Hepatocyte (in vitro differentiated cells): ENCODE measurements at regions not wholly inside any gene's neighbourhood (a gene's known extent, or its start where the extent isn't known, plus 50 kb on each side); places are given as distances from the start of the nearest gene placed in this dataset.

Experiments used
- DNase-seq: peaks from one replicate; pipeline ENCODE4 v3.0.0-alpha.2; 2016; ENCODE audit warnings: low spot score
- H2AFZ ChIP-seq: fragments of 200-600 bp; sonication (generic); 2 replicates; pipeline ENCODE4 v1.6.0; 2016; ENCODE audit warnings: antibody characterized with exemption, mild to moderate bottlenecking
- H3K27ac ChIP-seq: fragments of 200-600 bp; sonication (generic); 2 replicates; pipeline ENCODE4 v1.5.1; 2016; ENCODE audit warnings: mild to moderate bottlenecking
- H3K27me3 ChIP-seq: fragments of 200-600 bp; sonication (generic); 2 replicates; pipeline ENCODE4 v1.6.1; 2016
- H3K36me3 ChIP-seq: fragments of 200-600 bp; sonication (generic); replicated peaks from 2 replicates; pipeline ENCODE4 v1.5.1; 2016; ENCODE audit warnings: low read depth; ENCODE audit not compliant: insufficient read depth
- H3K4me1 ChIP-seq: fragments of 200-600 bp; sonication (generic); 2 replicates; pipeline ENCODE4 v1.5.1; 2016; ENCODE audit warnings: mild to moderate bottlenecking, moderate library complexity; ENCODE audit not compliant: insufficient read depth
- H3K4me2 ChIP-seq: fragments of 200-600 bp; sonication (generic); 2 replicates; pipeline ENCODE4 v1.6.0; 2016
- H3K4me3 ChIP-seq: fragments of 200-600 bp; sonication (generic); 2 replicates; pipeline ENCODE4 v1.5.1; 2016; ENCODE audit warnings: mild to moderate bottlenecking
- H3K79me2 ChIP-seq: fragments of 200-600 bp; sonication (generic); 2 replicates; pipeline ENCODE4 v1.6.0; 2017; ENCODE audit warnings: mild to moderate bottlenecking
- H3K9me2 ChIP-seq: fragments of 200-600 bp; sonication (generic); replicated peaks from 2 replicates; pipeline ENCODE4 v1.6.0; 2017; ENCODE audit warnings: mild to moderate bottlenecking; ENCODE audit not compliant: insufficient read depth
- H3K9me3 ChIP-seq: fragments of 200-600 bp; sonication (generic); 2 replicates; pipeline ENCODE4 v1.5.1; 2016; ENCODE audit warnings: low read depth, mild to moderate bottlenecking
- H4K20me1 ChIP-seq: fragments of 200-600 bp; sonication (generic); 2 replicates; pipeline ENCODE4 v1.6.0; 2016; ENCODE audit warnings: mild to moderate bottlenecking; ENCODE audit not compliant: insufficient read depth, poor library complexity, severe bottlenecking
- EZH2 ChIP-seq: fragments of 200-600 bp; sonication (generic); IDR thresholded peaks from 2 replicates; pipeline ENCODE4 v1.6.1; 2016; ENCODE audit warnings: antibody characterized with exemption, mild to moderate bottlenecking, borderline replicate concordance
- EZH2phosphoT487 ChIP-seq: fragments of 200-600 bp; sonication (generic); IDR thresholded peaks from one replicate; pipeline ENCODE4 v1.6.1; 2018; ENCODE audit warnings: antibody characterized with exemption, mild to moderate bottlenecking, low read depth, moderate library complexity; ENCODE audit not compliant: unreplicated experiment, severe bottlenecking
- WGBS: methylation state at CpG from one replicate; pipeline ENCODE4 v1.1.6; 2016; ENCODE audit warnings: low lambda C conversion rate; ENCODE audit errors: missing lambda C conversion rate; 5-methylcytosine and 5-hydroxymethylcytosine counted together
- TF ChIP-seq, protein P1 (sequence below): fragments of 200-600 bp; sonication (generic); IDR thresholded peaks from 2 replicates; pipeline ENCODE4 v1.5.1; 2016; ENCODE audit warnings: antibody characterized with exemption, mild to moderate bottlenecking; ENCODE audit not compliant: poor library complexity

- peaks cover 20% of the 10 kb centered on the region for H3K4me1 ChIP-seq
- H3K4me3 ChIP-seq = no peak overlapping the region
- no peaks in the 10 kb centered on the region for H3K9me2 ChIP-seq
- H3K27me3 ChIP-seq = peaks cover 7% of the 10 kb centered on the region
- no peaks in the 10 kb centered on the region for H3K9me3 ChIP-seq
- TF ChIP-seq EZH2 = no peak
- no peak for TF ChIP-seq EZH2phosphoT487
- TF ChIP-seq, protein P1, sequence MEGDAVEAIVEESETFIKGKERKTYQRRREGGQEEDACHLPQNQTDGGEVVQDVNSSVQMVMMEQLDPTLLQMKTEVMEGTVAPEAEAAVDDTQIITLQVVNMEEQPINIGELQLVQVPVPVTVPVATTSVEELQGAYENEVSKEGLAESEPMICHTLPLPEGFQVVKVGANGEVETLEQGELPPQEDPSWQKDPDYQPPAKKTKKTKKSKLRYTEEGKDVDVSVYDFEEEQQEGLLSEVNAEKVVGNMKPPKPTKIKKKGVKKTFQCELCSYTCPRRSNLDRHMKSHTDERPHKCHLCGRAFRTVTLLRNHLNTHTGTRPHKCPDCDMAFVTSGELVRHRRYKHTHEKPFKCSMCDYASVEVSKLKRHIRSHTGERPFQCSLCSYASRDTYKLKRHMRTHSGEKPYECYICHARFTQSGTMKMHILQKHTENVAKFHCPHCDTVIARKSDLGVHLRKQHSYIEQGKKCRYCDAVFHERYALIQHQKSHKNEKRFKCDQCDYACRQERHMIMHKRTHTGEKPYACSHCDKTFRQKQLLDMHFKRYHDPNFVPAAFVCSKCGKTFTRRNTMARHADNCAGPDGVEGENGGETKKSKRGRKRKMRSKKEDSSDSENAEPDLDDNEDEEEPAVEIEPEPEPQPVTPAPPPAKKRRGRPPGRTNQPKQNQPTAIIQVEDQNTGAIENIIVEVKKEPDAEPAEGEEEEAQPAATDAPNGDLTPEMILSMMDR = no peak
- H2AFZ ChIP-seq = no peak overlapping the region
- no peak overlapping the region for H3K4me2 ChIP-seq
- 36% methylated on average over 2 of the region's 2 CpGs for WGBS
- no peaks in the 10 kb centered on the region for H4K20me1 ChIP-seq
- no peaks in the 10 kb centered on the region for H3K79me2 ChIP-seq
- no peaks in the 10 kb centered on the region for H3K36me3 ChIP-seq
- H3K27ac ChIP-seq = no peak overlapping the region
- no peak for DNase-seq
Observed at GRCh38 chr5:61734966-61735365, 402.9 kb downstream of the ZSWIM6 start.

GRCh38 chr5:61735531-61735930 is 403.5 kb downstream of the ZSWIM6 start:
- Histone ChIP-seq H3K4me3 (no peak overlapping the region), H3K27ac (no peak overlapping the region), H3K4me1 (peaks cover 20% of the 10 kb centered on the region), H3K9me2 (no peaks in the 10 kb centered on the region), H3K9me3 (no peaks in the 10 kb centered on the region), H2AFZ (no peak overlapping the region), H3K36me3 (no peaks in the 10 kb centered on the region), H4K20me1 (no peaks in the 10 kb centered on the region), H3K4me2 (no peak overlapping the region), H3K27me3 (peaks cover 7% of the 10 kb centered on the region), H3K79me2 (no peaks in the 10 kb centered on the region)
- WGBS = 96% methylated on average over 2 of the region's 2 CpGs
- TF ChIP-seq, protein P1 = no peak
- TF ChIP-seq EZH2 = no peak
- no peak for TF ChIP-seq EZH2phosphoT487
- no peak for DNase-seq

DNA sequence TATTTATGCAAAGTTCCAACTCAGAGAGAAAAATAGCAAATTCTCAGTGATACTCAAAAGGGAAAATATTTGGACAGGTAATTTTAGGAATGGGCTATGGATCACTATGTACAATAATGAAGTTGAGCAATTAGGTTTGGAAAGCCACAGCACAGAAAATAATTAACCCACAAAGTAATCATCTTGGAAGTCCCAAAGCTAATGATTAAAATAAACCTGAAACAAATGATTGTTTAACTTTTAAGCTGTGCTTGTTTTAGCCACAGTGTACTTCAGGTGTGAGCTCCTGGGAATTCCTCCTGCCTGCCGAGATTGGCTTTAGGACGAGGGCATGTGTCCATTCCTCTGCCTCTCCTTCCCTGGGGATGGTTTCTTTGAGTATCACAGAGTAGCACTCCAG is 403.9 kb downstream of the ZSWIM6 start:
- H3K4me2 ChIP-seq = peak overlapping the region; percentile 36

More for the DNA sequence above, 403.9 kb downstream of the ZSWIM6 start:
- no peak overlapping the region for H3K4me3 ChIP-seq
- TF ChIP-seq EZH2 (no peak), EZH2phosphoT487 (no peak)
- TF ChIP-seq, protein P1 = no peak
- no peaks in the 10 kb centered on the region for H3K36me3 ChIP-seq
- no peaks in the 10 kb centered on the region for H3K9me2 ChIP-seq
- peaks cover 3% of the 10 kb centered on the region for H3K27me3 ChIP-seq
- 60% methylated on average over 2 of the region's 2 CpGs for WGBS
- H3K9me3 ChIP-seq = no peaks in the 10 kb centered on the region
- H3K4me1 ChIP-seq = peaks cover 20% of the 10 kb centered on the region
- H3K79me2 ChIP-seq = no peaks in the 10 kb centered on the region
- H4K20me1 ChIP-seq = no peaks in the 10 kb centered on the region
- peak overlapping the region; percentile 37 for H3K27ac ChIP-seq
- DNase-seq = no peak
- peak overlapping the region; percentile 19 for H2AFZ ChIP-seq
